SH-SY5Y (cell line): ENCODE measurements at regions not wholly inside any gene's neighbourhood (a gene's known extent, or its start where the extent isn't known, plus 50 kb on each side); places are given as distances from the start of the nearest gene placed in this dataset.

Experiments used
- GATA2 ChIP-seq: IDR thresholded peaks from 2 replicates; pipeline ENCODE4 v1.6.1; 2011; ENCODE audit warnings: mild to moderate bottlenecking, low read depth, low read length
- GATA3 ChIP-seq: IDR thresholded peaks from 2 replicates; pipeline ENCODE4 v1.6.1; 2011; ENCODE audit warnings: low read depth, mild to moderate bottlenecking, low read length, moderate library complexity

GRCh38 chr4:24405926-24406325, 178.4 kb downstream of the DHX15 start:
- TF ChIP-seq GATA2 (no peak), GATA3 (no peak)
